VCaP (cell line): ENCODE measurements at regions not wholly inside any gene's neighbourhood (a gene's known extent, or its start where the extent isn't known, plus 50 kb on each side); places are given as distances from the start of the nearest gene placed in this dataset.
A peak's percentile ranks its signal among the peaks of the same experiment; 100 is the strongest.

Experiments used
- H3K27ac ChIP-seq: fragments of 450-650 bp; 2 replicates; pipeline ENCODE4 v1.5.1; 2017
- TF ChIP-seq, protein P1 (sequence below): fragments of 450-650 bp; conservative IDR thresholded peaks from 2 replicates; pipeline ENCODE4 v1.5.1; 2017; ENCODE audit warnings: mild to moderate bottlenecking, moderate library complexity

DNA sequence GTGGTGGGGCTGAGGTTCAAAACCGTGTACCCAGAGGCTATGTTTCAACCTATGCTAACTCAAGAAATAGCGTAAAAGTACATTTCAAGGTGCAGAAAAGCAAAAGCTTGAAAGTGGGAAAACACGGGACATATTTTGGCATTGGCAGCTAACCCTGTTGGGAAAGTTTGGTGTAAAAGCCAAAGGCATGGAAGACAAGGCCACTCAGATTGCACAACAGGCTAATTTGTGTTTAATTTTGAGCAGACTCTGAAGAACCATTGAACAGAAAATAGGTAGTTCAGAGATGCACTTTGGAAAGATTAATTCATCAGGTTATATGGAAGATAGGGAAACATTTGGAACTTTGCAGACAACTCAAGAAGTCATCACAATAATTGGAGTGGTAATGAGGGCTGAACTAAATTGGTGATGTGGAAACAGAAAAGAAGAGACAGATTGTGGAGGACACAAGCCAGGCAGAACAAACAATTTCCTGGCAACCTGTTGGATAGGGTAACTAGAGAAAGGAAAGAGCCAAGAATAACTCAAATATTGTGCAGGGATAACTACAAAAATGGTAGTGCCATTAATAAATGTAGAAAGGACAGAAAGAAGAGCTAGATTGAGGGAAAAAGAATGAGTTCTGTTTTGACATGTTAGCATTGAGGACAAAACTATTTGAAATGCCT, 140.5 kb upstream of the PGR start:
- TF ChIP-seq, protein P1, sequence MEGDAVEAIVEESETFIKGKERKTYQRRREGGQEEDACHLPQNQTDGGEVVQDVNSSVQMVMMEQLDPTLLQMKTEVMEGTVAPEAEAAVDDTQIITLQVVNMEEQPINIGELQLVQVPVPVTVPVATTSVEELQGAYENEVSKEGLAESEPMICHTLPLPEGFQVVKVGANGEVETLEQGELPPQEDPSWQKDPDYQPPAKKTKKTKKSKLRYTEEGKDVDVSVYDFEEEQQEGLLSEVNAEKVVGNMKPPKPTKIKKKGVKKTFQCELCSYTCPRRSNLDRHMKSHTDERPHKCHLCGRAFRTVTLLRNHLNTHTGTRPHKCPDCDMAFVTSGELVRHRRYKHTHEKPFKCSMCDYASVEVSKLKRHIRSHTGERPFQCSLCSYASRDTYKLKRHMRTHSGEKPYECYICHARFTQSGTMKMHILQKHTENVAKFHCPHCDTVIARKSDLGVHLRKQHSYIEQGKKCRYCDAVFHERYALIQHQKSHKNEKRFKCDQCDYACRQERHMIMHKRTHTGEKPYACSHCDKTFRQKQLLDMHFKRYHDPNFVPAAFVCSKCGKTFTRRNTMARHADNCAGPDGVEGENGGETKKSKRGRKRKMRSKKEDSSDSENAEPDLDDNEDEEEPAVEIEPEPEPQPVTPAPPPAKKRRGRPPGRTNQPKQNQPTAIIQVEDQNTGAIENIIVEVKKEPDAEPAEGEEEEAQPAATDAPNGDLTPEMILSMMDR = no peak
- H3K27ac ChIP-seq = no peak overlapping the region

DNA sequence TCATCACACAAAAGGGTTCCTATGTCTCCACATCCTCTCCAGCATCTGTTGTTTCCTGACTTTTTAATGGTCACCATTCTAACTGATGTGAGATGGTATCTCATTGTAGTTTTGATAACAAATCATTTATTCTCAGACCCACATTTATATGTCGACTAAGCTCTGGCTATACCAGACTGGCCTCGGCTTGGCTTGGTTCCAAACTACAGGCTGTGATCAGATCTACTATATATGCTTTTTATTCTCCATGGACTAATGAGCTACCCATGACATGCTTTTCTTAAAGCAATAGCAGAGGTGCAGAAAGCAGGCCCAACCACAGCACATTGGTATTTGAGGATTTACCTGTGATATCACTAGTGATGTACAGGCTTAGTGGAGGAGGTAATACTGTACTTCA, 139.8 kb upstream of the PGR start:
- TF ChIP-seq, protein P1 = no peak
- no peak overlapping the region for H3K27ac ChIP-seq

DNA sequence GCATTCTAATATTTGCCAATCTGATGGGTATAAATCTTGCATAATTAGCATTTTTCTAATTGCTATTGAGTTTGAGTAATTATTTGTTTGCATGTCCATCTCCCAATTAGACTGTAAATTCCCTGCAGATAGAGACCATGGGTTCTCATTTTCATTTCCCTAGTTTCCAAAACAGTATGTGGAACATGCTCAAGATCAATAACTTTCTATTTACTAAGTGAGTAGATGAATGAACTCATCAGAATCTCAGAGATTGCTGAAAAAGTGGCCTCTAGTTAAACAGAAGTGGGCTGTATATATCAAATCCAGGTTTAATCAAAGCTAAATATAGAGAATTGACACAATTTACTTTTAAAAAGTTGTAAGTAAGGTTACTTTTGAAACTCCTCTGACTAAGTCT, 138.0 kb upstream of the PGR start:
- H3K27ac ChIP-seq = no peak overlapping the region

DNA sequence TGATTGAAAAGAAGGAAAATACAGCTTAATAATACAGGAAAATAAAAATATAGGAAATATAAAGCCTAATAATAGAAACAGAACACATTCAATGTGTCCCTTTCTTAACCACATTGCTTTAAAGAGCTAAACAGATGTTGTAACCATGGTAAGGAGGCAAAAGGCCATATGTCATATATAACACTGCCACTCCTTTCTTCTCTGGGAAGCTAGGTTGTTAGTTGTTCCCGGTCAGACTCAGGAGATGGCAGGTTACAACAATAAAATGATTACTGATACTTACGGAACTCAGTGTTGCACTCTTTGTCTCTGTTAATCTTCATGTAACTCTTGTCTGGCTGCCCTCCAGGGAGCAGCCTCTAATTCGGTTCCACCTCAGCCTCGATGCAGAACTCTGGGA, 134.7 kb upstream of the PGR start:
- peak overlapping the region; percentile 43 for H3K27ac ChIP-seq
- TF ChIP-seq, protein P1 = no peak

More for the DNA sequence above, 138.0 kb upstream of the PGR start:
- TF ChIP-seq, protein P1 = no peak

DNA sequence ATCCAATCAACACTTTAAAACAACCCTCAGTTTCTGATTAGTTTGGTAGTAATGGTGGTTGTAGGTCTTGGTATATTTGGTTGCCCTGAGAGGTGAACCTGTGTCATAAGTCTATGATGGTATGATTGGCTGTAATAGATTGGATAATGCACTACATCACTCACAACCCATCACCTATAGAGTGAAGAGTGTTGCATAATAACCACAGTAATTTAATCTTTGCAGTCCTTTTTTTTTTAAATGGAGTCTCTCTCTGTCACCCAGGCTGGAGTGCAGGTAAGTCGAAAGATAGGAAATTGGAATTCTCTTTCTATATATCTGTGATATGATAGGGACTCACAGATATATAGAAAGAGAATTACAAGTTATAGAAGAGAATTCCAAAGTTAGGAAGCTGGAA, 133.4 kb upstream of the PGR start:
- H3K27ac ChIP-seq = no peak overlapping the region
- TF ChIP-seq, protein P1 = no peak

DNA sequence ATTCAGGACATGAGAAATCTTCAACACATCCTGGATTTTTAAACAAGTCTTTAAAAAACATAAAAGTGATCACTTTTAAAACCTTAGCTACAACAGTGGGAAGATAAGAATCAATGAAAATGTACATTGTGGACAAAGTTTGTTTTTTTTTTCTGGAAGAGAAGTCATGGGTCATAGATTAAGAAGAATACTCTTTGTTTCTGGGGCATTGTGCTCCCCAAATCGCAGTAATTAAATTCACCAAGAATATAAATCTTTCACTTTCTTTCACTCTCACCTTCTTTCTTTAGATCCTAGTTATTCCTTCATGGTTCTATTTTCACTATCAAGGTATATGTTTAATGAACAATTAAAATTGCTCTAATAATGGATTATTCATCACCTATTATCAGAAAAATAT, 132.6 kb upstream of the PGR start:
- TF ChIP-seq, protein P1 = no peak
- H3K27ac ChIP-seq = no peak overlapping the region

DNA sequence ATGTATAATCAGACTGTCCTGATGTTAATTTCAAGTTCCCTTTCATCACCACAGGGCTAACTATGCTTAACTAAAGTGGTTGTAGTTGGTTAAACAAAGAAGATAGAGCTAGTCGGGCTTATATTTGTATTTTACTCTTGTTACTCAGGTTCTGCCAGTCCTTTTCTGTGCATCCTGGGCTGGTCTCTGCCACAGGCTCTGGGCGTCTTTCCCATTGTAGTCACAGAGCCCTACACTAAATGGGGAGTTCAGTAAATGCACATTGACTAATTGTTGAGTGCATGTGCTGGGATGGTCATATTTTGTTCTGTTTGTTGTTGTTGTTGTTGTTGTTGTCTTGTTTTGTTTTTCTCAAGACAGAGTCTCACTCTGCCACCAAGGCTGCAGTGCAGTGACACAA, 125.4 kb upstream of the PGR start:
- peak overlapping the region; percentile 41; the same call in 1 of the 2 replicates for H3K27ac ChIP-seq
- TF ChIP-seq, protein P1 = no peak
